HG02759 (cell line): ENCODE measurements at regions not wholly inside any gene's neighbourhood (a gene's known extent, or its start where the extent isn't known, plus 50 kb on each side); places are given as distances from the start of the nearest gene placed in this dataset.
"Not testable (repeated sequence)": the region's sequence is repeated elsewhere in the genome, so short reads cannot be mapped to it uniquely, and the experiment has no call there.

ENCODE experiments used
- ATAC-seq: cut with Tn5 transposase; IDR thresholded peaks from one replicate; pipeline ENCODE4 v1.9.1; 2021; ENCODE audit warnings: mild to moderate bottlenecking, moderate library complexity; ENCODE audit not compliant: unreplicated experiment

- no peak for ATAC-seq
Observed at GRCh38 chr10:61021926-61022325, 77.9 kb upstream of the RHOBTB1 start.

DNA sequence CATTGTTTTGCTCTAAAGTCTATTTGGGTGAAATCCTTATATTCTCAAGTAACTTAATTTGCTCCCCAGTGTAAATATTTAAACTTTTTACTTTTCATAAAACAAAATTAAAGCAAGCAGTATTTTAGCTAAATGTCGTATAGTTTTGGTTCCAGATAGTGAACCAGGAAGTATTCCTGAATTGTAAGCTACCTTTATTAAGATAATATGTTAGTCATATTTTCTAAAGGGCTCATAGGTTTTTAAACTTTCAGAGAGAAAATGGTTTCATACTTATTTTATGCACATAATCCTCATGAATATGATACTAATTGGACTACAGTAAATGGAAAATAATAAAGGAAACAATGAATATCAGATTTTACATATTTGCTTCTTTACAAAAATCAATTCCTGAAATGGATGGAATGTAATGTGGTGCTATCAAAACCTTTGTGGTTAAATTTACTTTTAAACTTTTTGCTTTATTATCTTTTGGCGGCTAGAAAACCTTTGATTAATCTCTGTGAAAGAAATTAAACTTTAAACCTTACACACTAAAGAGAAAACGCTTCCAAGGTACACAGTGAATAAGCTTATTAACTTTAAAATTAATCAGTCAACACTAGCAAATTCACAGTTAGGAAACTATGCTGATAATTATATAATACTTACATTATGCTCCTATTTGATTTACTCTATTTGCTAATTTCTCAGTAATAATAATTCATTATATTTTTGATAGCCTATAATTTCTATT is 76.6 kb upstream of the RHOBTB1 start:
- ATAC-seq: no peak

- no peak for ATAC-seq
Observed at GRCh38 chr10:61018146-61018545, 74.2 kb upstream of the RHOBTB1 start.

DNA sequence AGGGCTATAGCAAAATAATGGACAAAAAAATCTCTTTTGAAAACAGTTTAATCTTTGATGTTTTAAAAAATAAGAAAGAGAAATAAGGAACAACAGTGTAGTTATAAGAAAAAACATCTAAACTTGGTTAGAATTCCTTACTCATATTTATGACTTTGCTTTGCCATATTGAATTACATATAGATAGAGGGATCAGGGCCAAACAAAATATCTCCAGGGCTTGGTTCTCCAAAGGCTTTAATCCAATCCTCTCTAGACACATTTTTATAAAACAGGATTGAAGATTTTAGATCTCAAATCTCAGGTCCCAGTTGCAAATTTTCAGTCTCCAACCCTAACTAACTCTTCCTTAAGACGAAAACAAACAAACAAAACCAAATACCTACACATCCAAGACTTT is 72.6 kb upstream of the RHOBTB1 start:
- ATAC-seq: no peak

DNA sequence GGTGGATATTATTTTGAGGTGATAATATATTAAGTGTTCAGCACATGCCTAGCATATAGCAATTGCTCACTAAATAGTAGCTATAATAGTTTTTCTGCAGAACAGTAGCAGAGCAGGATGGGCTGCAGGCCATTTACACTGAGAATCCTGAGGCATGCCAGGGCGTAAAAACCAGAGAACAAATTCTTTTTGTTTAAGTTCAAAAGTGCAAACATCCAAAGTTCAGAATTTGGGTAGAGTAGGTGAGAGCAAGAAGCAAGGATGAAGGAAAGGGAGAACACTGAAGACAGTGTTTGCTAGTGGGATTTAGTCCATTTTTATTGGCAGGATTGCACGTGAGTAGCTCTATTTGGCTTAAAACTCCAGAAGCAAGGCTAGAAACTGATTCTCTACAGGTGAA is 72.0 kb upstream of the RHOBTB1 start:
- no peak for ATAC-seq

DNA sequence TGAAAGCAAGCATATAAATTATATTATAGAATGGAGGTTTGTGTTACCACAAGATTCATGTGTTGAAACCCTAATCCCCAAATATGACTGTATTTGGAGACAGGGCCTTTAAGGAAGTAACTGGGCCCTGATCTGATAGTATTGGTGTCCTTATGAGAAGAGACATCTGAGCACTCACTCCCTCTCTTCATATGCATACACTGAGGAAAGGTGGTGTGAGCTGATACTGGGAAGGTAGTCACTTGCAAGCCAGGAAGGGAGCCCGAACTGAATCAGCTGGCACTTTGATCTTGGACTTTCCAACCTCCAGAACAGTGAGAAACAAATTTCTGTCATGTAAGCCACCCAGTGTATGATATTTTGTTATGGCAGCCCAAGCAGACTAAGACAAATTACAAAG is 66.9 kb upstream of the RHOBTB1 start:
- no peak for ATAC-seq

DNA sequence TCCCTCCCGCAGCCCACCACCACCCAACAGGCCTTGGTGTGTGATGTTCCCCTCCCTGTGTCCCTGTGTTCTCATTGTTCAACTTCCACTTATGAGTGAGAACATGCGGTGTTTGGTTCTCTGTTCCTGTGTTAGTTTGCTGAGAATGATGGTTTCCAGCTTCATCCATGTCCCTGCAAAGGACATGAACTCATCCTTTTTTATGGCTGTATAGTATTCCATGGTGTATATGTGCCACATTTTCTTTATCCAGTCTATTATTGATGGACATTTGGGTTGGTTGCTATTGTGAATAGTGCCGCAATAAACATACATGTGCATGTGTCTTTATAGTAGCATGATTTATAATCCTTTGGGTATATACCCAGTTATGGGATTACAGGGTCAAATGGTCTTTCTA is 59.1 kb upstream of the RHOBTB1 start:
- ATAC-seq: not testable (repeated sequence)

GRCh38 chr10:61001731-61002122 is 57.7 kb upstream of the RHOBTB1 start:
- ATAC-seq: no peak

DNA sequence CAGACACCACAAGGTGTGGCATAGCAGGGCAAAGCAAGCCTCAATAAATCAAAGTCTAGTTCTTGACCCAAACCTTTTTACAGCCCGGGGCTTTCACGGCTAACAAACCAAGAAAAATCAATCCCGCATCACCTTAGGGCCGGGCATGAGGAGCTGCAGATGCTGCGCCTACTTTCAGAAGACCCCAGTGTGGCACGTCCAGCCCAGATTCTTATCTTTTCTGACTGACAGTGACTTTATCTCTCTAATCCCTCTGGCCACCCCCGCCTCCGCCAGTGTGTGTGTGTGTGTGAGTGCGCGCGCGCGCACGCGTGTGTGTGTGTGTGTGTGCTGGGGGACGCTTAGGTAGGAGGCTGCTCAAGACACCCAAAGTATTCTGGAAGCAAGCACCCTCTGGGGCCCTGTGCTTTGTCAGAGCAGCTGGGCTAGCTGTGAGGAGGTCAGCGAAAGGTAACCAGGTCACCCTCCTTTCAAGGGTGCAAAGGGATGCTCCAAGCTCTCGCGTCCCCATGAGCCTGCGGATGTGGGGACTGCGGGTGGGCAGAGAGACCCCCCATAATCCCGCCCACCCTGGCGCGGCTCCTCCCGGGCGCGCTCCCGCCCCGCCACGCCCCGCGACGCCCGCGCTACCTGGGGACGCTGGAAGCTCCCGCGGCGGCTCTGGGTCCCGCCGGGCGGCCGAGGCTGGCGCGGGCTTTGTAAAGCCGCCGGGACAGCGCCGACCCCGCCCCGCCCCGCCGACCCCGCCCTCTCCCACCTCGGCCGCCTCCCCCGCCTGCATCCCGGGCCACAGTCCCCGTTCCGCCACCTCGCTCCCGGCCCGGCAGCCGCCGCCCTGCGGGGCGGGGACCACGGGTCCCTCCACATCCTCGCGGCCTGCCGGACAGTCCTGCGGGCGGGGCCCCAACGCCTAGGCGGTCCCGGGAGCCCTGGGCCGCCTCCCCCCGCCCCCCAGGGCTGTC is 57.1 kb upstream of the RHOBTB1 start:
- ATAC-seq: peak; percentile 52

DNA sequence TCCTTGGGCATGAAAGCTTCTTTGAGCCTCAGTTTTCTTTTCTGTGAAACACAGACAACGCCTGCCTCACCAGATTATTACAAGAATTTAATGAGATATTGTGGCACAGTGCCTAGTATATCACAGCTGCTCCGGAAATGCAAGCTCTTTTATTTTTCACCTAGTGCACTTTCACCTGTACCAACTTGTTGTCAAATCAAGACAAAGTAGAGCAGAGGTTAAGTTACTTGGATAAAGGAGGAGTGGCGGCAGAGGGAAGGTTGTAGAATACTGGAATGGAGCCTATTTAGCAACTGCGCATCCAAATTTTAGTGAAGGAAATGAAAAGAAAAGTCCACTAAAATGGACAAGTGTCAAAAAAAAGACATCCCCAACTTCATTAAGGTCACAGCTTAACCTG is 54.9 kb upstream of the RHOBTB1 start:
- ATAC-seq: no peak

GRCh38 chr10:60994128-60994527 is 50.1 kb upstream of the RHOBTB1 start:
- no peak for ATAC-seq
